ENCODE measurements at regions not wholly inside any gene's neighbourhood (a gene's known extent, or its start where the extent isn't known, plus 50 kb on each side); places are given as distances from the start of the nearest gene placed in this dataset.

DNA sequence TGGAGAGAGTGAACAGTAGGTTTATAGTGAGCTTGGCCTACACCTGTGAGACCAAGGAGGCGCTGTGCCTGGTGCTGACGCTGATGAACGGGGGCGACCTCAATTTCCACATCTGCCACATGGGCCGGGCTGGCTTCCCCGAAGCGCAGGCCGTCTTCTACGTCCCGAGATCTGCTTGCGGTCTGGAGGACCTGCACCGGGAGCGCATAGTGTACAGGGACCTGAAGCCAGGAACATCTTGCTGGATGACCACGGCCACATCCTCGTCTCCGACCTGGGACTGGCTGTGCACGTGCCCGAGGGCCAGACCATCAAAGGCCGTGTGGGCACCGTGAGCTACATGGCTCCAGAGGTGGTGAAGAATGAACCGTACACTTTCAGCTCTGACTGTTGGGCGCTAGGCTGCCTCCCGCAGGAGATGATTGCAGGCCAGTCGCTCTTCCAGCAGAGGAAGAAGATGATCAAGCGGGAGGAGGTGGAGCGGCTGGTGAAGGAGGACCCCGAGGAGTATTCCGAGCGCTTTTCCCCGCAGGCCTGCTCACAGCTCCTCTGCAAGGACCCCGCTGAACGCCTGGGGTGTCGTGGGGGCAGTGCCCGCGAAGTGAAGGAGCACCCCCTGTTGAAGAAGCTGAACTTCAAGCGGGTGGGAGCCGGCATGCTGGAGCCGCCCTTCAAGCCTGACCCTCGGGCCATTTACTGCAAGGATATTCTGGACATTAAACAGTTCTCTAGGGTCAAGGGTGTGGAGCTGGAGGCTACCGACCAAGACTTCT lies 139.0 kb downstream of the ZDHHC20 start:
- DNase-seq = no peak

DNA sequence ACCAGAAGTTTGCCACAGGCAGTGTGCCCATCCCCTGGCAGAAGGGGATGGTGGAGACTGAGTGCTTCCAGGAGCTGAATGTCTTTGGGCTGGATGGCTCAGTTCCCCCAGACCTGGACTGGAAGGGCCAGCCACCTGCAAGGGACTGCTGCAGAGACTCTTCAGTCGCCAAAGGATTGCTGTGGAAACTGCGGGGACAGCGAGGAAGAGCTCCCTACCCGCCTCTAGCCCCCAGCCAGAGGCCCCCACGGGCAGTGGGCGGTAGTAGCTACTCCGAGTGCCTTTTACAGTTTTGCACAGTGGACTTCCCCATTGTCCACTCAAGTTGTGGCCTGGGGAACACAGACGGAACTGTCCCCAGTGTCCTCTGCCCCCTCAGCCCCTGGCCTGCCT lies 138.5 kb downstream of the ZDHHC20 start:
- DNase-seq = no peak

DNA sequence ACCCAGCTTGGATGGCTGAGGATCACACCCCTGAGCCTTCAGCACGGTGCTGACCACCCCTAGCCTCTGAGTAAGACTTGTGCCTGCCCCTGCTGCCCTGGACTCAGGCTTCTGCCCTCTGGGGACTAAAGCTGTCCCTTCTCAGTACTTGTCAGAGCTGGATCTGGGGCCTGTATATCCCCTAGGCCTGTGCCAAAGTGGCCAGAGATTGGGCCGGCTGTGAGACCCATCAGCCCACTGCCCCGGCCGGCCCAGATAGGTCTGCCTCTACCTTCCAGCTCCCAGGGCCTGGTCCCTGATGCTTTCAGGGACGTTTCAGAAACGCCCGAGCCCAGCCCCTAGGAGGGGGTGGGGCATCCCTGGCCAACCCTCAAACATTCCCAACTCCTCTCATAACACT lies 137.8 kb downstream of the ZDHHC20 start:
- no peak for DNase-seq

DNA sequence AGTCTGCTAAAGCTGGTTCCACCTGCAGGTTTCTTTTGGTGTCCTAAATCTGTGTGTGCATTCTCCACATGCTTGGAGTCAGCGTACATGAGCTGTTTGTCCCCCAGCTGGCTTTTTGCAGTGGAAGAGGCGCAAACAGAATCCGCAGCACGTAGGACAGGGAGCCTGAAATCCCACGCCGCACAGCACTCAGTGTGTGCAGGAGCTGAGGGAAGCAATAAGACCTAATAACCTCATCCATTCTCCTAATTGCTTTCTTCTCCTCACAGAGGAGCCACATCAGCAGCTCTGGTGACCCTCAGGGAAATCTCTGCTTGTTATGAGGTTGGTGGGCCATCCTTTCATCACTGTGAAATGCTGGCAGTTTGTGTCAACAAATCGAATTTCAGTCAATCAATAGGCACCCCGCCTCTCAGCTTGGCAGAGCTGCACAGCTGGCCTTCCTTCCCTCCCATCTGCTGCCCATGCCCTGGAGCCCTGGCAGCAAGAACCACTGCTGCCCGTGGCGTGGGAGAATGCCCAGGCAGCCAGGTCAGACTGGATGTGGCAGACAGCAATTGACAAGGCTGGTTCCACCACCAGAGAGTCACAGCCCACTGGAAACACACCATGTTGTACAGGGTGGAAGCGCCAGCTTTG lies 136.7 kb downstream of the ZDHHC20 start:
- no peak for DNase-seq
